ENCODE measurements at regions not wholly inside any gene's neighbourhood (a gene's known extent, or its start where the extent isn't known, plus 50 kb on each side); places are given as distances from the start of the nearest gene placed in this dataset.

DNA sequence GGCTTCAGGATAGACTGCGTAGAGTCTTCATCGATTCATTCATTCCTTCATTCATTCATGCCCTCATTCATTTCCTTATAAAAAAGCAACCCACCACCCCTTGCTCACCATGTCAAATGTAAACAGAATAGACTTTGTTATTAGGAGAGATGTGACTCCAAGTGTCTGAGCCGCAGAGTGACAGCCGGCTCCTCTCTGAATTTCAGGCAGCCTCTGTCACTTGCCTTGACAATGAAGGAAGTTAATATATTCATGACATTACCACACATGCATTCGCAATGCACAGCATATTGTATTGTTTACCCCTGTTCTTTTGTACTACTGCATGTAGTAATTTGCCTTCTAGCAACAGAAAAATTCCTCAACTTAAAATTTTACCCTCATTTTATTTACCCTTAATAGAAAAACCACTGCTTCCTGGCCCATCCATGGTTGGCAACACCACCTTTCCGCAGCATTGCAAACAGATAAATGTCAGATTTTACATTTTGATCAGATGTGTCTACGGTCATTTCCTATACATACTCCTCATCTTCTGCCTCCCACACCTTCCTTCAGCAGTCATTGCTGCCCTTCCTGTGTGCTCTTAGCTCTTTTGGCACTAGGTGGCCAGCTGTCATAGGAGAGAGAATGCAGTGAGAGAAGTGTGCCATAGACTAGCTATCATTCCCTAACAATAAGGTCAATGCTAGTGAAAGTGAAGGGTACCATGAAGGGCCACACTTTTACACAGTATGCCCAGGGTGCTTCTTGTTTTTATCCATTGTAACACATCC is 1090.8 kb downstream of the BCL11A start:
- TF ChIP-seq RB1 (IDR thresholded peaks at IDR 0.05; ENCODE audit: borderline replicate concordance) (no peak), CREB1 (IDR thresholded peaks at IDR 0.05; ENCODE audit: low read depth) (no peak), YY1 (IDR thresholded peaks at IDR 0.05; ENCODE audit: low read depth, low read length) (no peak), PAX8 (IDR thresholded peaks at IDR 0.05) (no peak), SUPT20H (IDR thresholded peaks at IDR 0.05; ENCODE audit: borderline replicate concordance, control insufficient read depth, low read depth, low read length) (no peak), YBX1 (IDR thresholded peaks at IDR 0.05) (no peak), NBN (IDR thresholded peaks at IDR 0.05) (no peak), IRF4 (IDR thresholded peaks at IDR 0.05; ENCODE audit: low read depth, low read length) (no peak)
- TF ChIP-seq, protein P1, sequence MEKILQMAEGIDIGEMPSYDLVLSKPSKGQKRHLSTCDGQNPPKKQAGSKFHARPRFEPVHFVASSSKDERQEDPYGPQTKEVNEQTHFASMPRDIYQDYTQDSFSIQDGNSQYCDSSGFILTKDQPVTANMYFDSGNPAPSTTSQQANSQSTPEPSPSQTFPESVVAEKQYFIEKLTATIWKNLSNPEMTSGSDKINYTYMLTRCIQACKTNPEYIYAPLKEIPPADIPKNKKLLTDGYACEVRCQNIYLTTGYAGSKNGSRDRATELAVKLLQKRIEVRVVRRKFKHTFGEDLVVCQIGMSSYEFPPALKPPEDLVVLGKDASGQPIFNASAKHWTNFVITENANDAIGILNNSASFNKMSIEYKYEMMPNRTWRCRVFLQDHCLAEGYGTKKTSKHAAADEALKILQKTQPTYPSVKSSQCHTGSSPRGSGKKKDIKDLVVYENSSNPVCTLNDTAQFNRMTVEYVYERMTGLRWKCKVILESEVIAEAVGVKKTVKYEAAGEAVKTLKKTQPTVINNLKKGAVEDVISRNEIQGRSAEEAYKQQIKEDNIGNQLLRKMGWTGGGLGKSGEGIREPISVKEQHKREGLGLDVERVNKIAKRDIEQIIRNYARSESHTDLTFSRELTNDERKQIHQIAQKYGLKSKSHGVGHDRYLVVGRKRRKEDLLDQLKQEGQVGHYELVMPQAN (conservative IDR thresholded peaks at IDR 0.05), result no peak
- TF ChIP-seq, protein P2, sequence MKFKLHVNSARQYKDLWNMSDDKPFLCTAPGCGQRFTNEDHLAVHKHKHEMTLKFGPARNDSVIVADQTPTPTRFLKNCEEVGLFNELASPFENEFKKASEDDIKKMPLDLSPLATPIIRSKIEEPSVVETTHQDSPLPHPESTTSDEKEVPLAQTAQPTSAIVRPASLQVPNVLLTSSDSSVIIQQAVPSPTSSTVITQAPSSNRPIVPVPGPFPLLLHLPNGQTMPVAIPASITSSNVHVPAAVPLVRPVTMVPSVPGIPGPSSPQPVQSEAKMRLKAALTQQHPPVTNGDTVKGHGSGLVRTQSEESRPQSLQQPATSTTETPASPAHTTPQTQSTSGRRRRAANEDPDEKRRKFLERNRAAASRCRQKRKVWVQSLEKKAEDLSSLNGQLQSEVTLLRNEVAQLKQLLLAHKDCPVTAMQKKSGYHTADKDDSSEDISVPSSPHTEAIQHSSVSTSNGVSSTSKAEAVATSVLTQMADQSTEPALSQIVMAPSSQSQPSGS (IDR thresholded peaks at IDR 0.05; ENCODE audit: low read length), result no peak
- TF ChIP-seq, protein P3, sequence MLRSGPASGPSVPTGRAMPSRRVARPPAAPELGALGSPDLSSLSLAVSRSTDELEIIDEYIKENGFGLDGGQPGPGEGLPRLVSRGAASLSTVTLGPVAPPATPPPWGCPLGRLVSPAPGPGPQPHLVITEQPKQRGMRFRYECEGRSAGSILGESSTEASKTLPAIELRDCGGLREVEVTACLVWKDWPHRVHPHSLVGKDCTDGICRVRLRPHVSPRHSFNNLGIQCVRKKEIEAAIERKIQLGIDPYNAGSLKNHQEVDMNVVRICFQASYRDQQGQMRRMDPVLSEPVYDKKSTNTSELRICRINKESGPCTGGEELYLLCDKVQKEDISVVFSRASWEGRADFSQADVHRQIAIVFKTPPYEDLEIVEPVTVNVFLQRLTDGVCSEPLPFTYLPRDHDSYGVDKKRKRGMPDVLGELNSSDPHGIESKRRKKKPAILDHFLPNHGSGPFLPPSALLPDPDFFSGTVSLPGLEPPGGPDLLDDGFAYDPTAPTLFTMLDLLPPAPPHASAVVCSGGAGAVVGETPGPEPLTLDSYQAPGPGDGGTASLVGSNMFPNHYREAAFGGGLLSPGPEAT (IDR thresholded peaks at IDR 0.05; ENCODE audit: low read depth), result no peak
- TF ChIP-seq, protein P4, sequence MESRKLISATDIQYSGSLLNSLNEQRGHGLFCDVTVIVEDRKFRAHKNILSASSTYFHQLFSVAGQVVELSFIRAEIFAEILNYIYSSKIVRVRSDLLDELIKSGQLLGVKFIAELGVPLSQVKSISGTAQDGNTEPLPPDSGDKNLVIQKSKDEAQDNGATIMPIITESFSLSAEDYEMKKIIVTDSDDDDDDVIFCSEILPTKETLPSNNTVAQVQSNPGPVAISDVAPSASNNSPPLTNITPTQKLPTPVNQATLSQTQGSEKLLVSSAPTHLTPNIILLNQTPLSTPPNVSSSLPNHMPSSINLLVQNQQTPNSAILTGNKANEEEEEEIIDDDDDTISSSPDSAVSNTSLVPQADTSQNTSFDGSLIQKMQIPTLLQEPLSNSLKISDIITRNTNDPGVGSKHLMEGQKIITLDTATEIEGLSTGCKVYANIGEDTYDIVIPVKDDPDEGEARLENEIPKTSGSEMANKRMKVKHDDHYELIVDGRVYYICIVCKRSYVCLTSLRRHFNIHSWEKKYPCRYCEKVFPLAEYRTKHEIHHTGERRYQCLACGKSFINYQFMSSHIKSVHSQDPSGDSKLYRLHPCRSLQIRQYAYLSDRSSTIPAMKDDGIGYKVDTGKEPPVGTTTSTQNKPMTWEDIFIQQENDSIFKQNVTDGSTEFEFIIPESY (IDR thresholded peaks at IDR 0.05), result no peak
- TF ChIP-seq, protein P5, sequence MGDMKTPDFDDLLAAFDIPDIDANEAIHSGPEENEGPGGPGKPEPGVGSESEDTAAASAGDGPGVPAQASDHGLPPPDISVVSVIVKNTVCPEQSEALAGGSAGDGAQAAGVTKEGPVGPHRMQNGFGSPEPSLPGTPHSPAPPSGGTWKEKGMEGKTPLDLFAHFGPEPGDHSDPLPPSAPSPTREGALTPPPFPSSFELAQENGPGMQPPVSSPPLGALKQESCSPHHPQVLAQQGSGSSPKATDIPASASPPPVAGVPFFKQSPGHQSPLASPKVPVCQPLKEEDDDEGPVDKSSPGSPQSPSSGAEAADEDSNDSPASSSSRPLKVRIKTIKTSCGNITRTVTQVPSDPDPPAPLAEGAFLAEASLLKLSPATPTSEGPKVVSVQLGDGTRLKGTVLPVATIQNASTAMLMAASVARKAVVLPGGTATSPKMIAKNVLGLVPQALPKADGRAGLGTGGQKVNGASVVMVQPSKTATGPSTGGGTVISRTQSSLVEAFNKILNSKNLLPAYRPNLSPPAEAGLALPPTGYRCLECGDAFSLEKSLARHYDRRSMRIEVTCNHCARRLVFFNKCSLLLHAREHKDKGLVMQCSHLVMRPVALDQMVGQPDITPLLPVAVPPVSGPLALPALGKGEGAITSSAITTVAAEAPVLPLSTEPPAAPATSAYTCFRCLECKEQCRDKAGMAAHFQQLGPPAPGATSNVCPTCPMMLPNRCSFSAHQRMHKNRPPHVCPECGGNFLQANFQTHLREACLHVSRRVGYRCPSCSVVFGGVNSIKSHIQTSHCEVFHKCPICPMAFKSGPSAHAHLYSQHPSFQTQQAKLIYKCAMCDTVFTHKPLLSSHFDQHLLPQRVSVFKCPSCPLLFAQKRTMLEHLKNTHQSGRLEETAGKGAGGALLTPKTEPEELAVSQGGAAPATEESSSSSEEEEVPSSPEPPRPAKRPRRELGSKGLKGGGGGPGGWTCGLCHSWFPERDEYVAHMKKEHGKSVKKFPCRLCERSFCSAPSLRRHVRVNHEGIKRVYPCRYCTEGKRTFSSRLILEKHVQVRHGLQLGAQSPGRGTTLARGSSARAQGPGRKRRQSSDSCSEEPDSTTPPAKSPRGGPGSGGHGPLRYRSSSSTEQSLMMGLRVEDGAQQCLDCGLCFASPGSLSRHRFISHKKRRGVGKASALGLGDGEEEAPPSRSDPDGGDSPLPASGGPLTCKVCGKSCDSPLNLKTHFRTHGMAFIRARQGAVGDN (IDR thresholded peaks at IDR 0.05), result no peak
- intact Hi-C loops (cut with micrococcal nuclease; ENCODE audit: unreplicated experiment) (no loop called here), in situ Hi-C loops (cut with MboI) (no loop called here)
- Histone ChIP-seq H4K20me1 (ENCODE audit: control insufficient read depth, insufficient read depth) (no peaks in the 10 kb centered on the region), H3K4me2 (ENCODE audit: control insufficient read depth, insufficient read depth) (no peak overlapping the region), H3K9ac (ENCODE audit: control insufficient read depth, insufficient read depth, low read length) (no peak overlapping the region), H3K36me3 (ENCODE audit: control insufficient read depth in 2 of 2, insufficient read depth in 2 of 2, low read length in 1 of 2) (no peaks in the 10 kb centered on the region), H3K27me3 (replicated peaks in 1 of 2; ENCODE audit: control insufficient read depth in 2 of 2, insufficient read depth in 2 of 2, low read length in 1 of 2) (no peaks in the 10 kb centered on the region), H3K4me1 (ENCODE audit: control insufficient read depth, insufficient read depth, low read length) (no peaks in the 10 kb centered on the region), H2AFZ (ENCODE audit: control insufficient read depth, low read depth, low read length) (no peak overlapping the region), H3K79me2 (ENCODE audit: control insufficient read depth, insufficient read depth, low read length) (no peaks in the 10 kb centered on the region), H3K9me3 (replicated peaks; ENCODE audit: control insufficient read depth, insufficient read depth, low read length) (no peaks in the 10 kb centered on the region), H3K4me3 (no peak overlapping the region), H3K27ac (ENCODE audit: control insufficient read depth, insufficient read depth) (no peak overlapping the region)
- 28% methylated on average over 7 of the region's 7 CpGs for whole genome bisulfite sequencing (ENCODE audit: insufficient coverage, insufficient replicate concordance, low lambda C conversion rate, missing lambda C conversion rate)
- DNase-seq (ENCODE audit: low read depth, low spot score) (no peak), ATAC-seq (no peak), FAIRE-seq (no peak)
- ChIA-PET RAD21 (ENCODE audit: unreplicated experiment) (no interaction called here), CTCF (no interaction called here), SMC1A (ENCODE audit: uncharacterized antibody, unreplicated experiment) (interaction anchor here (0.9 kb wide), 1 partner anchor 17 kb away, joined by 4 read pairs; no protein-coding TSS in a partner anchor), POLR2A (no interaction called here)
- BruUV-seq (replicated peaks), result no TSS peak

All from GM12878 (cell line).